ENCODE measurements at regions not wholly inside any gene's neighbourhood (a gene's known extent, or its start where the extent isn't known, plus 50 kb on each side); places are given as distances from the start of the nearest gene placed in this dataset.
A peak's percentile ranks its signal among the peaks of the same experiment; 100 is the strongest.
"Not testable (repeated sequence)": the region's sequence is repeated elsewhere in the genome, so short reads cannot be mapped to it uniquely, and the experiment has no call there.

- DNase-seq (ENCODE audit: low read depth in 2 of 2) = not testable (repeated sequence)
Observed at GRCh38 chr6:164736090-164736489, 573.3 kb downstream of the C6orf118 start.

DNA sequence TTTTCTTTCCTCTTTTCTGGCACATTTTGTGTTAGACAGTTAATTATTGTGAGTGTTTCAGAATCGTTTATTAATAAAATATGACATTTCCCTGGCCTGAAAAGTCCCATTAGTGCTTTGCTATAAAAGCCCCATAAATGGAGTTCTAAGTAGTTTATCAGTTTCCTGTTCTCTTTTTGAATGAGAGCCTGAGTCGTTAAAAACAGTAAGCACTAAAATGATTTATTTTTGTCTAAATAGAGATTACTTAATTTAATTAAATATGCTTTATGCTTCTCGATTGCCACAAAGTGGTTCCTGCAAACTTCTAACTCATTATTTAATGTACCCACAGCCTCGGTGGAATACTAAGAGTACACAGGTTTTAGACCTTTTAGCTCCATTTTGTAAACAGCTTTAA lies 577.9 kb downstream of the C6orf118 start:
- no peak for DNase-seq (ENCODE audit: low read depth in 2 of 2)

DNA sequence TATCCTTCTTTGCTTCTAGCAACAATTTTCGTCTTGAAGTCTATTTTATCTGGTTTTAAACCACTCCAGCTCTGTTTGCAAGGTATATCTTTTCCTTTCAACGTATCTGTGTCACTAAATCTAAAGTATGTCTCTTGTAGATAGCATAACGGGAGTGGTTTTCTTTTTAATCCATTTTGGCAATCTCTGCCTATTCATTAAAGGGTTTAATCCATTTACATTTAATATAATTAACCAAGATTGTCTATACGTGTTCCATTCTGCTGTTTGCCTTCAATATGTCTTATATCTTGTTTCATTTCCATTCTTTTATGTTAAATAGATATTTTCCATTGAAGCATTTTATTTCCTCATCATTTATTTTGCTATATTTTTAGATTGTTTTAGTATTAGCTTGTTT lies 587.9 kb downstream of the C6orf118 start:
- no peak for DNase-seq (ENCODE audit: low read depth in 2 of 2)

GRCh38 chr6:164700497-164700896 lies 608.9 kb downstream of the C6orf118 start:
- no peak for DNase-seq (ENCODE audit: low read depth in 2 of 2)

GRCh38 chr6:164695896-164696295 lies 613.5 kb downstream of the C6orf118 start:
- peak in 1 of 2 donors; percentile 22 for DNase-seq (ENCODE audit: low read depth in 2 of 2)

DNA sequence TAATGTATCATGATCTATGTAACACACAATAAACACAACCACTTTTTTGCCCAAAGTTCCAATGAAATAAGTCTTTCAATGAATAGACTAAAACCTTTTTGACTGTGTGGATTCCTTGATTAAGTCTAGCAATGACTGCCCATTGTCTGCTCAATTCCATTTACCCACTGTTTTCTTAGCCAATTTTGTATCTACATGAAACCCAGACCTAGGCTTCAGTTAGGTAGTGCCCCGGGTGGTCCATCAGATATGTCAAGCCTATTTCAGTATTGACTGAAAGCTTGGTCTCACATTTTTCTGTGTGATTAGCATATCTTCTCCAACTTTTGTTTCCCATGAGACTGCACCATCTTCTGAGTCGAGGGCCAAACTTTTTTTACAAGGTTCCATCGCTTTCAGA lies 615.0 kb downstream of the C6orf118 start:
- DNase-seq (ENCODE audit: low read depth in 2 of 2) = no peak

- DNase-seq (ENCODE audit: low read depth in 2 of 2) = no peak
Observed at GRCh38 chr6:164693944-164694343, 615.5 kb downstream of the C6orf118 start.

- no peak for DNase-seq (ENCODE audit: low read depth in 2 of 2)
Observed at GRCh38 chr6:164692772-164693510, 616.5 kb downstream of the C6orf118 start.

DNA sequence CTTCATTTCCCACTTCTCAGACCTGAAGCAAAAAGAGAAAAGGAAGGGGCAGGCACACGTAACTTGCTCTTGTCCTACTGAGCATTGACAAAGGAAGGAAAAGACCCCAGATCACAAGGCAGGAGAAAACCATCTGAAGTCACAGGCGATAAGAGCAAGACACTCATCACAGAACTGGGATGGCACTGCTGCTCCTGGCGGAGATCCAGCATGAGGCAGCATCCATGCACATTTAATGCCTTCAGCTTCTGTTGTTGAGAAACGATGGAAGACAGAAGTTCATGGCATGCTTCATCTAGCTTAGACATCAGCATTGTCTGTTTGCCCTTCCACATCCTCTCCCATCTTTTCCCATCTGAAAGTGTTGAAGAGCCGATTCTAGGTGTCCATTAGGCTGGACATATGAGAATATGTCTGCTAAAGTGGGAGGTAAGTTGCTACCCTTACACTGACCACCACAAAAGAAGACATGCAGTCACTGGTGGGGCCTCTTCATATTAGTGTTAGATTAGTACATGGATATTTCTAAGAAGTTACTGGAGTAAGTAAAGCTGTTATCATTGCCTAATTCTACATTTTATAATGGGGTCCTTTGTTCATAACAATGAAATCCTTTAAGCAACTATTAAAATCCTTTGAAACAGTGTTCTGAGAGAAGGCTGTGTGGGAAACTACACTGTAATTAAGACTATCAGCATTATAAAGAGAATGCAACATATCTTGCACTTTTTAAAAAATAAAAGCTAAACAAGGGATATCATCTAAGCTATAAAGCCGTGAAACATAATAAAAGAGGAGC lies 618.5 kb downstream of the C6orf118 start:
- no peak for DNase-seq (ENCODE audit: low read depth in 2 of 2)

DNA sequence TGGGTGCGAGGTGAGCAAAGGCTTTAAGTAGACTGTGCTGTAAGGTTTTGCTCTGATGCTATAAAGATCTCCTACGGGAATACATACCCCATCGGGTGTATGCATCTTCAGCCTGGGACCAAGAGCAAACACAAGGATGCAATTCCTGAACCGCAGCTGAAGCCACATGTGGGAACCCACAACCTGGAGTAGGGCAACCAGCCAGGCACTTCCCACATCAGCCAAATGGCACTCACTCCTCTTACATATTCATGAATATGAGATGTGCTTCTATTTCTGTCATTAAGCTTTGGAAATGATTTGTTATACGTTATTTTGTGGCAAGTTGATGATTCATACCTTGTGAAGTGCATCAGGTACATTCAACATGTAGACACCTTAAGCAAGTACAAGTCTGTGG lies 619.2 kb downstream of the C6orf118 start:
- DNase-seq (ENCODE audit: low read depth in 2 of 2) = no peak

GRCh38 chr6:164665328-164665727 lies 644.1 kb downstream of the C6orf118 start:
- DNase-seq (ENCODE audit: low read depth in 2 of 2) = no peak

- DNase-seq (ENCODE audit: low read depth in 2 of 2) = no peak
Observed at GRCh38 chr6:164663634-164664033, 645.8 kb downstream of the C6orf118 start.

DNA sequence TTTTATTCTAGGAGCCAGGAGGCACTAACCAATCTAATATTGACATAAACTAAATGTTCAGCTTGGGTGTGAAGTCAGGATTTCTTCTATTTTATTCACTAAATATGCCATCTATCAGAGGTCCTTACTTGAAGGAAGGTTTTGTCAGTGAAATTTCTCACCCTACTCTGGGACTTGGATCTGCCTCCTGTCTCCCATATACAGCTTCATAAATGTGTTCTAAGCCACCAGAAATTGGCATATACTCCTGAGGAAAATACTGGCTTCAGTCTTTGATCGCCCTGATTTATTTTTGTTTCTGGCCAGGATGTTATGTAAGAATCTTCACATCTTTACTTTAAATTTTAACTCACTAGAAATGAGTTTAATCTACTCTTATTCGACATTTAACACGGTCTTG lies 647.7 kb downstream of the C6orf118 start:
- DNase-seq (ENCODE audit: low read depth in 2 of 2) = no peak

GRCh38 chr6:164660781-164661180 lies 648.6 kb downstream of the C6orf118 start:
- DNase-seq (ENCODE audit: low read depth in 2 of 2) = no peak

- DNase-seq (ENCODE audit: low read depth in 2 of 2) = no peak
Observed at GRCh38 chr6:164640956-164641355, 668.4 kb downstream of the C6orf118 start.

DNA sequence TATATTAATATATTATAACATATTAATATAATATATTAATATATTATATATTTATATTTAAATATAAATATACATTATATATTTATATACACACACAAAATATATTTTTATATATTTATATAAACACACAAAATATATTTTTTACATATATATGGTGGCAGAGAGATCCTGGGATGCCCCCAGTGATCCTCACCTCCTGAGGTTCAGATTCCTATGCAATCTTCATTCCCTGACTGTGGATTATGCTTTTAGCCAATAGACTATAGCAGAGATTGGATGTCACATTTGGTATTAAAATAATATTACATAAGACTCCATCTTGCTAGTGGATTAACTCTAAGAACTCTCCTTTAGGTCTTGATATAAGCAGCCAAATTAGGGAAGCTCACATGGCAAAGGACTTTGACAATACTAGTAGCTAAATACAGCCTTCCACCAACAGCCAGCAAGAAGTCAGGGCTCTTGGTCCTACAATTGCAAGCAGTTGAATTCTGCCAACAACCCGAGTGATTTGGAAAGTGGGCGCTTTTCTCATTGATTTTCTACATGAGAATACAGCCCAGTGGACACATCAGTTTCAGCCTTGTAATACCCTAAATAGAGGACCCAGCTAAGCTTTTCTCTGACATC lies 681.0 kb downstream of the C6orf118 start:
- no peak for DNase-seq (ENCODE audit: low read depth in 2 of 2)

- no peak for DNase-seq (ENCODE audit: low read depth in 2 of 2)
Observed at GRCh38 chr6:164616917-164617524, 692.4 kb downstream of the C6orf118 start.

DNA sequence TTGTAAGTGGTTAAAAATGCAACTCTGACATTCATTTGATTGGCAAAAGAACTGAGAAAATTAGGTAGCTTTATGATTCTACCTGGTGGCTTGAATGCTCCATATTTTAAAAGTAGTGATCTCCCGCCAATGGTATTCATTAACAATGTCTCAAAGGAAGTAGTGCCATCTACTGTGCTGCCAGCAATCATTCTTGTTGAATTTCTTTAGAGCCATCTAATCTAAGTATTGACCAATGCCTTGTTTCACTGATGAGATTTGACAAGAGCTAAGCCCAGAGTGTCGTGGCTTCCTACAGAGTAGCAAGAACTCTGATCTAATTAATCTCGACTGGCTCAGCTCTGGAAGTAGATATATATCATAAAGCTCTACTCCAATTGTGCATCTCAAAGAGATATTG lies 696.7 kb downstream of the C6orf118 start:
- no peak for DNase-seq (ENCODE audit: low read depth in 2 of 2)

- DNase-seq (ENCODE audit: low read depth in 2 of 2) = not testable (repeated sequence)
Observed at GRCh38 chr6:164610859-164611258, 698.5 kb downstream of the C6orf118 start.

GRCh38 chr6:164602415-164602814 lies 707.0 kb downstream of the C6orf118 start:
- DNase-seq (ENCODE audit: low read depth in 2 of 2) = not testable (repeated sequence)

- no peak for DNase-seq (ENCODE audit: low read depth in 2 of 2)
Observed at GRCh38 chr6:164581563-164581962, 727.8 kb downstream of the C6orf118 start.

DNA sequence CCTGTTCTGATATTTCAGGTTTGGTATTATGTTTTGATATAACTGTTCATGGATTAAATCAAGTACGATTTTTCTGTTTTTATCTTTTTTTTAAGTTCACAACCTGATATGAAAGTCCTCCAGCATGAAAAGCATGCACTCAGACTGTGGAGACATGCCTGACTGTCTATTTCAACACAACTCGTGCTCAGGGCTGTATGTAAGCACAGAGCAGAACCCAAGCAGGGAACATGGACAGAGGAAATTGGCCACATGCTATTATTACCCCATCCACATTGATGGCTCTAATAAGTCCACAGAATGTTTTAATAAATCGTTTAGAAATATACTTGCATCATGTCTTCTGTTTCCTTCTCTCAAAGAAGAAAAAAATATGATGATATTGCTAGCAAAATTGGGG lies 730.4 kb downstream of the C6orf118 start:
- no peak for DNase-seq (ENCODE audit: low read depth in 2 of 2)
